T-helper 17 cell (primary cell): ENCODE measurements at regions not wholly inside any gene's neighbourhood (a gene's known extent, or its start where the extent isn't known, plus 50 kb on each side); places are given as distances from the start of the nearest gene placed in this dataset.

Experiments
- ATAC-seq: fragments of 150-1000 bp; cut with Tn5 transposase; 2 replicates; pipeline ENCODE4 v1.10.0; 2021; ENCODE audit warnings: mild to moderate bottlenecking, moderate library complexity
- DNase-seq, 3 donors: peaks; one replicate each; pipeline versions ENCODE4 v3.0.0 to v3.0.0-alpha.2; 2020 to 2021
- H3K9me3 ChIP-seq: one replicate; pipeline ENCODE4 v1.7.0; 2013; ENCODE audit warnings: low read length, mild to moderate bottlenecking; ENCODE audit not compliant: control insufficient read depth, poor library complexity, severe bottlenecking
- H3K27ac Mint-ChIP-seq: one replicate; pipeline ENCODE4 v1.8.0; 2022; ENCODE audit warnings: mild to moderate bottlenecking, moderate library complexity, mixed read lengths
- H3K27me3 Mint-ChIP-seq: one replicate; pipeline ENCODE4 v1.8.0; 2022; ENCODE audit warnings: mixed read lengths
- H3K36me3 Mint-ChIP-seq: one replicate; pipeline ENCODE4 v1.8.0; 2022; ENCODE audit warnings: low read depth, mixed read lengths
- H3K4me1 Mint-ChIP-seq: one replicate; pipeline ENCODE4 v1.8.0; 2022; ENCODE audit warnings: mild to moderate bottlenecking, mixed read lengths
- H3K4me3 Mint-ChIP-seq: one replicate; pipeline ENCODE4 v1.8.0; 2022; ENCODE audit warnings: mild to moderate bottlenecking, moderate library complexity, mixed read lengths

GRCh38 chr10:71042216-71042615, 153.9 kb upstream of the PCBD1 start:
- H3K27me3 Mint-ChIP-seq = peaks cover 33% of the 10 kb centered on the region
- H3K27ac Mint-ChIP-seq = peak overlapping the region; percentile 86
- no peak overlapping the region for H3K4me3 Mint-ChIP-seq

DNA sequence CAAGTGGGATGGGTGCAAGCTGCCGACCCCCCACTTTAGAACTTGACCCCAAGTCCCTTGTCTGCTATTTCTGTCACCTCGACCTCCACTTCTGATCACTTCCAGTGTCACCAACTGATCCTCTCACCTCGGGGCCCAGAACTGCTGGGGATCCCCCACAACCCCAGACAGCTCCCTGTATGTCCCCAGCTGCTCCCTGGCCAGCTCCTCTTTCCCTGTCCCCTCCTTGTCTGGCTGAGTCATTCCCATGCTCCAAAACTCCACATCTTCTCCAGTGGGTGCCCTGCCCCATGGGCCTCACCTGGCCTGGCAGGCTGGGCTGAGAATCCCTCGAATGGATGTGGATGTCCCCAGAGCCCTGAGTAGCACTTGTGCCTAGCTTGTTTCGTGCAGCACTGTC, 154.3 kb upstream of the PCBD1 start:
- H3K27me3 Mint-ChIP-seq = peaks cover 35% of the 10 kb centered on the region
- H3K4me3 Mint-ChIP-seq = no peak overlapping the region
- H3K9me3 ChIP-seq = no peaks in the 10 kb centered on the region
- H3K27ac Mint-ChIP-seq = peak overlapping the region; percentile 86
- ATAC-seq (no peak), DNase-seq (no peak)
- no peaks in the 10 kb centered on the region for H3K36me3 Mint-ChIP-seq
- peaks cover 4% of the 10 kb centered on the region for H3K4me1 Mint-ChIP-seq

More at GRCh38 chr10:71042216-71042615, 153.9 kb upstream of the PCBD1 start:
- DNase-seq (no peak), ATAC-seq (no peak)
- Mint-ChIP-seq H3K36me3 (no peaks in the 10 kb centered on the region), H3K4me1 (peaks cover 4% of the 10 kb centered on the region)
- no peaks in the 10 kb centered on the region for H3K9me3 ChIP-seq

DNA sequence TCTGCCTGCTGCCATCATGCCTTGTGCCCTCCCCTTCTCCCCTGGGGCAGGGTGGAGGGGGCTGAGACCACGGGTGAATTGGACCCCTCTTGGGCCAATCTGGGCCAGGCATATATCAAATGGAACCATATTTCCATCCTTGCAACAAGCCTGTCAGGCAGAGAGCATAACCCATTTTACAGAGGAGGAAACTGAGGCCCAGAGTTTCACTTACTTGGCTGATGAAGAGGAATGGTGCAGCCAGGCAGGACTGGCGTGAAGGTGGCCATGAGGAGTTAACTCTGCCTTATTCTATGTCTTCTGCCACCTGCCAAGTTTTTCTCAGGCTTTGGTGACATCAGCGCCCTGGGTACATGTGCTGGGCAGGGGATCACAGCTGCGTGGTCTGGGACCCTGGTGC, 155.5 kb upstream of the PCBD1 start:
- H3K9me3 ChIP-seq = no peaks in the 10 kb centered on the region
- Mint-ChIP-seq H3K27me3 (peaks cover 45% of the 10 kb centered on the region), H3K27ac (no peak overlapping the region), H3K36me3 (no peaks in the 10 kb centered on the region), H3K4me1 (peaks cover 4% of the 10 kb centered on the region), H3K4me3 (no peak overlapping the region)
- no peak for DNase-seq
- no peak for ATAC-seq

GRCh38 chr10:71044720-71045119, 156.4 kb upstream of the PCBD1 start:
- ATAC-seq (no peak), DNase-seq (no peak)
- no peaks in the 10 kb centered on the region for H3K36me3 Mint-ChIP-seq
- no peak overlapping the region for H3K4me3 Mint-ChIP-seq
- no peaks in the 10 kb centered on the region for H3K9me3 ChIP-seq
- no peak overlapping the region for H3K27ac Mint-ChIP-seq
- H3K4me1 Mint-ChIP-seq = peaks cover 4% of the 10 kb centered on the region
- peaks cover 54% of the 10 kb centered on the region for H3K27me3 Mint-ChIP-seq

- DNase-seq (no peak), ATAC-seq (no peak)
- Mint-ChIP-seq H3K27ac (no peak overlapping the region), H3K36me3 (no peaks in the 10 kb centered on the region), H3K27me3 (peaks cover 55% of the 10 kb centered on the region), H3K4me1 (peaks cover 7% of the 10 kb centered on the region), H3K4me3 (no peak overlapping the region)
- no peaks in the 10 kb centered on the region for H3K9me3 ChIP-seq
Measured at GRCh38 chr10:71045204-71045809, 156.9 kb upstream of the PCBD1 start.

GRCh38 chr10:71045936-71046335, 157.6 kb upstream of the PCBD1 start:
- Mint-ChIP-seq H3K36me3 (no peaks in the 10 kb centered on the region), H3K27ac (no peak overlapping the region), H3K4me1 (peaks cover 7% of the 10 kb centered on the region), H3K27me3 (peaks cover 57% of the 10 kb centered on the region), H3K4me3 (no peak overlapping the region)
- ATAC-seq (no peak), DNase-seq (no peak)
- H3K9me3 ChIP-seq = no peaks in the 10 kb centered on the region

DNA sequence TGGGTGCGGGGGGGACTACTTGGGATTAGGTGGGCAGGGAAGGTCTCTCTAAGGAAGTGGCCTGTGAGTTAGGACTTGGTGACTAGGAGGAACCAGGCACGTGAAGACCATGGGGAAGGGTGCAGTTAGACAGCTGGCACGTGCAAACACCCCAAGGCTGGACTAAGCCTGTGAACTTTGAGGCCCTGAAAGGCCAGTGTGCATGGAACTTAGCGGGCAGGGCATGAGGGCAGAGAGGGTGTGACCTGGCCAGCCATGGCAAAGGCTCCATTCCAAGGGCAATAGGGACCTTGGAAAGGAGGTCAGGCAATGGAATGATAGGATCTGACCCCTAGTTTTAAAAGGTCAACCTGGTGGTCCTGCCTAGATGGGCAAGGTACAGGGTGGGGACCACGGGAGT, 158.4 kb upstream of the PCBD1 start:
- H3K9me3 ChIP-seq = no peaks in the 10 kb centered on the region
- Mint-ChIP-seq H3K4me1 (peaks cover 11% of the 10 kb centered on the region), H3K27ac (no peak overlapping the region), H3K4me3 (no peak overlapping the region), H3K27me3 (peaks cover 63% of the 10 kb centered on the region), H3K36me3 (peaks cover 1% of the 10 kb centered on the region)
- DNase-seq = no peak
- ATAC-seq = no peak

- no peak overlapping the region for H3K4me3 Mint-ChIP-seq
- no peaks in the 10 kb centered on the region for H3K9me3 ChIP-seq
- H3K27ac Mint-ChIP-seq = no peak overlapping the region
- peaks cover 11% of the 10 kb centered on the region for H3K4me1 Mint-ChIP-seq
- DNase-seq = no peak
- H3K27me3 Mint-ChIP-seq = peaks cover 55% of the 10 kb centered on the region
- no peak for ATAC-seq
- H3K36me3 Mint-ChIP-seq = peaks cover 4% of the 10 kb centered on the region
Measured at GRCh38 chr10:71048971-71049615, 160.7 kb upstream of the PCBD1 start.

GRCh38 chr10:71049994-71050393, 161.6 kb upstream of the PCBD1 start:
- H3K27ac Mint-ChIP-seq = no peak overlapping the region
- peaks cover 4% of the 10 kb centered on the region for H3K36me3 Mint-ChIP-seq
- H3K4me3 Mint-ChIP-seq = no peak overlapping the region
- no peak for DNase-seq
- ATAC-seq = no peak
- no peaks in the 10 kb centered on the region for H3K9me3 ChIP-seq
- H3K4me1 Mint-ChIP-seq = peaks cover 11% of the 10 kb centered on the region
- H3K27me3 Mint-ChIP-seq = peaks cover 55% of the 10 kb centered on the region

DNA sequence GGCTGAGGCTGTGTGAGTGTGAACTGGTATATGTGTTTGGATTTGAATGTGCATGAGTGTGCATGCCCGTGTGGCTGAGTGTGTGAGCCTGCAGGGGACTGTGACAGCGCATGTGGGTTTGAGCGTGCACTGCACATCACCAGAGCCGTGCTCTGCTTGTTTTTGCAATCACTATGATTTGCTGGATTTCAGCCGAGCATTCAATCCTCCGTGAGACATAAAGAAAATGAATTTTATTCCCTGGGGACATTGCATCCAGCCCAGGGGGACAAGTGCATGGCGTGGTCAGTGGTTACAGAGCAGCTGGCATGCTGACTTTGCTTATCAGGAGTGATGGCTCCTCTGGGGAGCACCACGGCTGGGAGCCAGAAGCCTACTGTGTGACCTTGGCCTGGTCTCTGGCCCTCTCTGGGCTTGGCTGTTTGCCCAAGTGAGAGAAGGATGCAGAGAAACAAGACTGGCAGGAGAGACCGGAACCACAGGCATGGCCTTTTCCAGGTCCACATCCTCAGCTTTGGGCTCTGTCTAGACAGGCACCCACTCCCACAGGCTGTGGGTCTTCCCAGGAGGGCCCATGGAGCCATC, 160.2 kb upstream of the UNC5B start:
- Mint-ChIP-seq H3K27me3 (peaks cover 46% of the 10 kb centered on the region), H3K27ac (no peak overlapping the region), H3K4me3 (no peak overlapping the region), H3K4me1 (peaks cover 7% of the 10 kb centered on the region), H3K36me3 (peaks cover 4% of the 10 kb centered on the region)
- DNase-seq (no peak), ATAC-seq (no peak)
- no peaks in the 10 kb centered on the region for H3K9me3 ChIP-seq

GRCh38 chr10:71052708-71053107, 159.7 kb upstream of the UNC5B start:
- H3K4me1 Mint-ChIP-seq = peaks cover 7% of the 10 kb centered on the region
- peaks cover 4% of the 10 kb centered on the region for H3K36me3 Mint-ChIP-seq
- H3K4me3 Mint-ChIP-seq = no peak overlapping the region
- no peak overlapping the region for H3K27ac Mint-ChIP-seq
- H3K27me3 Mint-ChIP-seq = peaks cover 45% of the 10 kb centered on the region
- ATAC-seq = no peak
- H3K9me3 ChIP-seq = no peaks in the 10 kb centered on the region
- no peak for DNase-seq

DNA sequence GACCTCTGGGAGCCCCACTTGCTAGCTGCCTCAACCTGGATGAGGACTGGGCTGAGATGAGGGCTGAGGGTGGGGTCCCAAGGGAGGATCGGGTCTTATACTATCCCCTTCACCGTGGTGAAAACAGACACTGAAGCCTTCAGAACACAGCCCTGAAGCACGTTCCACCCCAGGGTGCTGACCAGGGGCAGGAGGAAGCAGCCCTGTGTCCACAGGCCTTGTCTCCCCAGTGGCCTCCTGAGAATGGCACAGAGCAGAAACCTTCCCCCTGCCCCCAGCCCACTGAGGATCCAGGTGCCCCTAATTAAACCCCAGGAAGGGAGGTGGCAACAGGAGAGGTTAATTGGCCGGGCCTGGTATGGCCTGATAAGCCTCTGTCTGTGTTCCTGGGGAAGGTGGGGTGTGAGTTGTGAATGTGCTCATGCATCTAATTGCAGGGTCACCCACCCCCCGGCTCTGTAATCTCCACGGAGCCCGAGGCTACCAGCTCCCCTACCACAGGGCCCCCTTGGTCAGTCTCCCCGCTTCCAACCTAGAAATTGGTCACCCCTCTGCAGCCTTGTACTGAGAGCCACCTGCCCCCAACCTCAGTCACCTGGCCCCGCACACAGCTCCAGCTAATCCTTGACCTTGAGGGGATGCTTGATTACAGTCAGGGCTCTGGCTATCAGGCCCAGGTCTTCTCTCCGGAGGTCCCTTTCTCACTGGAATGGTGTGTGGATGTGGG, 159.0 kb upstream of the UNC5B start:
- Mint-ChIP-seq H3K36me3 (peaks cover 4% of the 10 kb centered on the region), H3K27ac (no peak overlapping the region), H3K4me1 (peaks cover 7% of the 10 kb centered on the region), H3K27me3 (peaks cover 39% of the 10 kb centered on the region), H3K4me3 (no peak overlapping the region)
- ATAC-seq = no peak
- no peak for DNase-seq
- no peaks in the 10 kb centered on the region for H3K9me3 ChIP-seq

- ATAC-seq = no peak
- H3K27ac Mint-ChIP-seq = no peak overlapping the region
Measured at GRCh38 chr10:71058308-71058707, 154.1 kb upstream of the UNC5B start.

More at GRCh38 chr10:71058308-71058707, 154.1 kb upstream of the UNC5B start:
- H3K4me1 Mint-ChIP-seq = no peaks in the 10 kb centered on the region
- no peak overlapping the region for H3K4me3 Mint-ChIP-seq
- peaks cover 5% of the 10 kb centered on the region for H3K27me3 Mint-ChIP-seq
- H3K9me3 ChIP-seq = no peaks in the 10 kb centered on the region
- no peak for DNase-seq
- H3K36me3 Mint-ChIP-seq = no peaks in the 10 kb centered on the region
